ENCODE measurements at regions not wholly inside any gene's neighbourhood (a gene's known extent, or its start where the extent isn't known, plus 50 kb on each side); places are given as distances from the start of the nearest gene placed in this dataset.

DNA sequence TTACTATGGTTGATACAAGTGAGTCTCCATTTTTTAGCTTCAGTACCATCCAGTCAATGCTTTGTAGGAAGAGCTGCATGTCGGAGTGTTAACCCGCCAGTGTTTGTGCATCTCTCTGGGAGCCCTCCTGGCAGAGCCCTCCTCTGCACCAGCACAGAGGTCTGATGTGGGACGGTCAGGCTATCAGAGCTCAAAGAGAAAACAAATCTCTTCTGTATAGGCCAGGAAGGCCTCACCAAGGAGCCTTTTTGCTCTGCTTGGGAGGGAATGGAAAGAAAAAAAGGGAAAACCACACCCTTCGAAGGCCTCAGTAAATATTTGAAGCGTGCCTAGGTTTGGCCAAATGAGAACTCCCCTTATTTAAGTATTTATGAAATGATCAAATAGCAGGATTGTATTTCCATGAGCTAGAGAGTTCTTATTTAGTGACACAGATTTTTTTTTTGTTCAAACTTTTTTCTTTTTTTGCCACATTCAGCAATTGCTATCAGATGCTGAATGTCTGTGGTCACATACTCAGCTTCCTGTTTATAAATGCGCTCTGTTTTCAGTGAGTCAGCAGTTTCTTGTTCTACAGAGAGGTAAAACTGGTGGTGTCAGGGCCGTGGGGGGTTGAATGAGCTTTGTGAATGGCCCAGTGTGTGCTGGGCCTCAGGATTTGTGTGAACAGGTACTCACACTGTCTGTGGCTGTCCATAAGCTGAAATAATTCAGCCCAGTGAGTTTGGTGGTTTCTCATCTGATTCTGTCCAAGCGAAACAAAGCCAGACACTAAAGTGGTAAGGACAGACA, 226.6 kb downstream of the SNX18 start:
- TF ChIP-seq CEBPB (IDR thresholded peaks at IDR 0.05) = no peak
- TF ChIP-seq, protein P1, sequence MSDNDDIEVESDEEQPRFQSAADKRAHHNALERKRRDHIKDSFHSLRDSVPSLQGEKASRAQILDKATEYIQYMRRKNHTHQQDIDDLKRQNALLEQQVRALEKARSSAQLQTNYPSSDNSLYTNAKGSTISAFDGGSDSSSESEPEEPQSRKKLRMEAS (IDR thresholded peaks at IDR 0.05) = no peak
- TF ChIP-seq NFIC (IDR thresholded peaks at IDR 0.05) = no peak
- no peak for TF ChIP-seq EP300 (IDR thresholded peaks at IDR 0.05; ENCODE audit: borderline replicate concordance)
- no peak for TF ChIP-seq YY1 (IDR thresholded peaks at IDR 0.05; ENCODE audit: low read depth)
- no peak for TF ChIP-seq TCF12 (IDR thresholded peaks at IDR 0.05; ENCODE audit: low read depth)
- no peak for TF ChIP-seq CREB1 (IDR thresholded peaks at IDR 0.05; ENCODE audit: low read depth)
- no peak for TF ChIP-seq EGR1 (IDR thresholded peaks at IDR 0.05)
- no peak for TF ChIP-seq RAD21 (IDR thresholded peaks at IDR 0.05; ENCODE audit: low read depth)
- TF ChIP-seq FOXM1 (IDR thresholded peaks at IDR 0.05; ENCODE audit: borderline replicate concordance, low read depth) = no peak
